A673 (cell line): ENCODE measurements at regions not wholly inside any gene's neighbourhood (a gene's known extent, or its start where the extent isn't known, plus 50 kb on each side); places are given as distances from the start of the nearest gene placed in this dataset.

Source experiments
- BruUV-seq: library from RNA; stranded (reverse); fragments of 400-500 nt; replicated peaks from 2 replicates; lab custom pipeline; 2021; lab: Mats Ljungman, UMichigan
- CTCF ChIA-PET: fragments of 300-600 bp; sonication (Branson Sonifier 250); formaldehyde crosslinking; loops from one replicate; lab custom pipeline; 2022; ENCODE audit warnings: antibody characterized with exemption; lab: Charles Lee
- POLR2A ChIA-PET: fragments of 300-600 bp; sonication (Branson Sonifier 250); formaldehyde crosslinking; loops from one replicate; lab custom pipeline; 2022; ENCODE audit warnings: antibody characterized with exemption; ENCODE audit not compliant: low non-redundant PET; lab: Charles Lee
- DNase-seq: peaks from one replicate; pipeline ENCODE4 v3.0.0-alpha.2; 2015; ENCODE audit warnings: low spot score
- H3K27ac ChIP-seq: fragments of 200-600 bp; sonication (generic); 2 replicates; pipeline ENCODE4 v1.5.1; 2016; ENCODE audit warnings: mixed run types, low read depth, mild to moderate bottlenecking, mixed read lengths, antibody characterized with exemption, low read length; ENCODE audit not compliant: poor library complexity, severe bottlenecking
- H3K27me3 ChIP-seq: fragments of 200-600 bp; sonication (generic); replicated peaks from 2 replicates; pipeline ENCODE4 v1.6.1; 2017; ENCODE audit warnings: mixed run types, low read depth, mild to moderate bottlenecking, mixed read lengths, antibody characterized with exemption, low read length; ENCODE audit not compliant: insufficient read depth, poor library complexity
- H3K36me3 ChIP-seq: fragments of 200-600 bp; sonication (generic); 2 replicates; pipeline ENCODE4 v1.6.1; 2016; ENCODE audit warnings: mixed run types, mild to moderate bottlenecking, mixed read lengths, antibody characterized with exemption, low read length; ENCODE audit not compliant: insufficient read depth, poor library complexity, severe bottlenecking
- H3K4me1 ChIP-seq: fragments of 200-600 bp; sonication (generic); 2 replicates; pipeline ENCODE4 v1.6.1; 2017; ENCODE audit warnings: mixed run types, mild to moderate bottlenecking, mixed read lengths, antibody characterized with exemption, low read length; ENCODE audit not compliant: insufficient read depth, poor library complexity, severe bottlenecking
- H3K4me3 ChIP-seq: fragments of 200-600 bp; sonication (generic); 2 replicates; pipeline ENCODE4 v1.5.1; 2016; ENCODE audit warnings: low read depth, mixed run types, mild to moderate bottlenecking, mixed read lengths, low read length; ENCODE audit not compliant: poor library complexity, severe bottlenecking
- H3K9me3 ChIP-seq: fragments of 200-600 bp; sonication (generic); 2 replicates; pipeline ENCODE4 v1.6.1; 2016; ENCODE audit warnings: mixed run types, low read depth, mild to moderate bottlenecking, mixed read lengths, antibody characterized with exemption, low read length; ENCODE audit not compliant: poor library complexity, severe bottlenecking
- EZH2 ChIP-seq: fragments of 200-600 bp; sonication (generic); IDR thresholded peaks from 2 replicates; pipeline ENCODE4 v1.6.1; 2017; ENCODE audit warnings: borderline replicate concordance, low read depth, mild to moderate bottlenecking, mixed read lengths, antibody characterized with exemption, low read length; ENCODE audit not compliant: poor library complexity, severe bottlenecking
- intact Hi-C: fragments of 100-400 bp; cut with micrococcal nuclease; formaldehyde crosslinking; loops from one replicate; pipeline ENCODE4 v1.10.0; 2022; ENCODE audit not compliant: unreplicated experiment
- TF ChIP-seq, protein P1 (sequence below): fragments of 300-800, 200-600 bp; sonication (generic); conservative IDR thresholded peaks from 2 replicates; pipeline ENCODE4 v1.5.1; 2017; ENCODE audit warnings: low read depth, mild to moderate bottlenecking, antibody characterized with exemption, low read length, moderate library complexity, mixed read lengths

DNA sequence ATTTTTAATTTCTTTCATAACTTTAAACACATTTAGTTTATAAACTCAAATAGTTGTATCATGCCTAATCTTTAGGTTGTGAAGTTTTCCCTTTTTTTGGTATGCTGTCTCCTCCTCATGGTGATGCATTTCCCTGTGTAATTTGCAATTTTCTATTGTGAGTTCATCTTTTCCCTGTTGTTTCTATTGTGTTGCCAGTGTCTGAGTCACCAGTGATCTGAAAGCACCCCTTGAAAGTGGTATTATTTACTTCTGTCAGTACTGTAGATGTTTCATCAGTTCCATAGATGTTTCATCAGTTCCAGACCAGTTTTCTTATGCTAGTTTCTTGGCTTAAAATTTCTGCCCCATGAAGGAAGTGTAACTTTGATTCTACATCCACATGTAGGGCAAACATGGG is 80.6 kb downstream of the OXSM start:
- ChIA-PET CTCF (no interaction called here), POLR2A (no interaction called here)
- H3K27me3 ChIP-seq, result no peaks in the 10 kb centered on the region
- H3K4me3 ChIP-seq, result no peak overlapping the region
- no TSS peak for BruUV-seq
- no peaks in the 10 kb centered on the region for H3K4me1 ChIP-seq
- TF ChIP-seq, protein P1, sequence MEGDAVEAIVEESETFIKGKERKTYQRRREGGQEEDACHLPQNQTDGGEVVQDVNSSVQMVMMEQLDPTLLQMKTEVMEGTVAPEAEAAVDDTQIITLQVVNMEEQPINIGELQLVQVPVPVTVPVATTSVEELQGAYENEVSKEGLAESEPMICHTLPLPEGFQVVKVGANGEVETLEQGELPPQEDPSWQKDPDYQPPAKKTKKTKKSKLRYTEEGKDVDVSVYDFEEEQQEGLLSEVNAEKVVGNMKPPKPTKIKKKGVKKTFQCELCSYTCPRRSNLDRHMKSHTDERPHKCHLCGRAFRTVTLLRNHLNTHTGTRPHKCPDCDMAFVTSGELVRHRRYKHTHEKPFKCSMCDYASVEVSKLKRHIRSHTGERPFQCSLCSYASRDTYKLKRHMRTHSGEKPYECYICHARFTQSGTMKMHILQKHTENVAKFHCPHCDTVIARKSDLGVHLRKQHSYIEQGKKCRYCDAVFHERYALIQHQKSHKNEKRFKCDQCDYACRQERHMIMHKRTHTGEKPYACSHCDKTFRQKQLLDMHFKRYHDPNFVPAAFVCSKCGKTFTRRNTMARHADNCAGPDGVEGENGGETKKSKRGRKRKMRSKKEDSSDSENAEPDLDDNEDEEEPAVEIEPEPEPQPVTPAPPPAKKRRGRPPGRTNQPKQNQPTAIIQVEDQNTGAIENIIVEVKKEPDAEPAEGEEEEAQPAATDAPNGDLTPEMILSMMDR, result no peak
- no peak for TF ChIP-seq EZH2
- intact Hi-C loops, result no loop called here
- no peaks in the 10 kb centered on the region for H3K9me3 ChIP-seq
- no peaks in the 10 kb centered on the region for H3K36me3 ChIP-seq
- no peak for DNase-seq
- no peak overlapping the region for H3K27ac ChIP-seq

DNA sequence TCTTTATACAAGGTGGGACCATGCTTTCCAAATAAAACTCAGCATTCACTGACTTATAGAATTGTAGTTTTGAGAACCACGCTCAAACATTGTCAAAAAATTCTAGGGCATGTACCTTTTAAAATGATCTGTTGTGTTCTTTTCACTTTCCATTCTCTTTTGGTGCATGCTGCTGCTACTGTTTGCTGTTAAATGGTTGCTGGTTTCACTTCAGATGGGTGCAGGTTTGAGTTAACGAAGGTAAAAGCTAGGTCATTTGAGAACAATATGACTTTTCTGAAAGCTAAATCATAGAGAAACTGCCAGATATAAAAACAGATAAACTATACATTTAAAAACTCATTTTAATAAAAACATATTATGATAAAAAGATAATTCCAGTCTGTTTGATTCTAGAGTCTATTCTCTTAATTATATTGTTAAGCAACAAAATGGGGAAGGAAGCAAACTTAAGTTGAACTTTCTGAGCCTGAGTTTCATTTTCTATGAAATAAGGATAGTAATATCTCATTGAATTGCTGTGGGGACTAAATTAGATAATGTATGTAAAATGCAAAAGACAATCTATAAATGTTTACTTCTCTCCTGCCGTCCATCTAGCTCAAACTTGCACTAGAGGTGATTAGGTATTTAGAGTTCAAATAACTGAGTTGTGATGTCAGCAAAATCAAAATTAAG is 82.4 kb downstream of the OXSM start:
- BruUV-seq, result no TSS peak

DNA sequence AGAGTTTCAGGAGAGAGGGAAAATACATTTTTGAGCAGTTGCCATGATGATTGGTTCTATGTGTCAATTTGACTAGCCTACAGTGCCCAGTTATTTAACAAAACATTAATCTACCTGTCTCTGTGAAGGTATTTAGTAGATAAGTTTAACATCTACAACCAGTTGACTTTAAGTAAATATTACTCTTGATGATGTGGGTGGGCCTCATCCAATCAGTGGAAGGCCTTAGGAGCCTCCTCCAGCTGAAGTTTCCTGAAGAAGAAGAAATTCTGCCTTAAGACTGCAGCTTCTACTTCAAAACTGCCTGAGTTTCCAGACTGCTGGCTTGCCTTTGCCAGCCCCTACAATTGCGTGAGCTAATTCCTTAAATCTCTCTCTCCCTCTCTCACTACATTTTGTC is 93.6 kb downstream of the OXSM start:
- no peak for TF ChIP-seq EZH2
- TF ChIP-seq, protein P1, result no peak
- no peak overlapping the region for H3K27ac ChIP-seq
- BruUV-seq, result no TSS peak
- no peak for DNase-seq
- POLR2A ChIA-PET, result no interaction called here
- no peaks in the 10 kb centered on the region for H3K36me3 ChIP-seq
- intact Hi-C loops, result no loop called here
- no peaks in the 10 kb centered on the region for H3K9me3 ChIP-seq
- no peaks in the 10 kb centered on the region for H3K4me1 ChIP-seq
- CTCF ChIA-PET, result no interaction called here
- H3K4me3 ChIP-seq, result no peak overlapping the region
- H3K27me3 ChIP-seq, result no peaks in the 10 kb centered on the region

More for the DNA sequence above, 82.4 kb downstream of the OXSM start:
- DNase-seq, result no peak
- Histone ChIP-seq H3K4me1 (no peaks in the 10 kb centered on the region), H3K27ac (no peak overlapping the region), H3K9me3 (no peaks in the 10 kb centered on the region), H3K4me3 (no peak overlapping the region), H3K27me3 (no peaks in the 10 kb centered on the region), H3K36me3 (no peaks in the 10 kb centered on the region)
- CTCF ChIA-PET, result no interaction called here
- intact Hi-C loops, result no loop called here
- POLR2A ChIA-PET, result no interaction called here
- no peak for TF ChIP-seq EZH2
- TF ChIP-seq, protein P1, result no peak
